Tibial nerve (tissue), 4 donors: ENCODE measurements at regions not wholly inside any gene's neighbourhood (a gene's known extent, or its start where the extent isn't known, plus 50 kb on each side); places are given as distances from the start of the nearest gene placed in this dataset.

Experiments used
- EP300 ChIP-seq, 2 donors: sonication (generic); formaldehyde crosslinking; IDR thresholded peaks; one replicate each; pipeline ENCODE4 v1.6.1; 2017; ENCODE audit warnings: antibody characterized with exemption in 2 of 2, mild to moderate bottlenecking in 1 of 2
- POLR2A ChIP-seq, 2 donors: fragments of 450-650 bp; IDR thresholded peaks; one replicate each; pipeline ENCODE4 v1.6.1; 2017; ENCODE audit warnings: antibody characterized with exemption in 2 of 2, mild to moderate bottlenecking in 2 of 2, moderate library complexity in 2 of 2
- TF ChIP-seq, protein P1 (sequence below), 5 experiments: fragments of 200-600 bp in 3 of 5; fragments of 450-650 bp in 2 of 5; sonication (generic) in 3 of 5; IDR thresholded peaks; one replicate each; pipeline ENCODE4 v1.5.1; 2016 to 2019; ENCODE audit warnings: antibody characterized with exemption in 5 of 5, mild to moderate bottlenecking in 3 of 5, moderate library complexity in 2 of 5

DNA sequence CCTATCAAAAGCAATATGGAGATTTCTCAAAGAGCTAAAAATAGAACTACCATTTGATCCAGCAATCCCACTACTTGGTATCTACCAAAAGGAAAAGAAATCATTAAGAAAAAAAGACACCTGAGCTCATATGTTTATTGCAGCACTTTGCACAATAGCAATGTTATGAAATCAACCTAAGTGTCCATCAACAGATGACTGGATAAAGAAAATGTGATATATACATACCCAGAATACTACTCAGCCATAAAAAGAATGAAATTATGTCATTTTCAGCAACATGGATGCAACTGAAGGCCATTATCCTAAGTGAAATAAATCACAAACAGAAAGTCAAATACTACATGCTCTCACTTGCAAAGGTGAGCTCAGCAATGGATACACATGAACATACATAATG lies 1565.5 kb upstream of the RAG2 start:
- TF ChIP-seq, protein P1, sequence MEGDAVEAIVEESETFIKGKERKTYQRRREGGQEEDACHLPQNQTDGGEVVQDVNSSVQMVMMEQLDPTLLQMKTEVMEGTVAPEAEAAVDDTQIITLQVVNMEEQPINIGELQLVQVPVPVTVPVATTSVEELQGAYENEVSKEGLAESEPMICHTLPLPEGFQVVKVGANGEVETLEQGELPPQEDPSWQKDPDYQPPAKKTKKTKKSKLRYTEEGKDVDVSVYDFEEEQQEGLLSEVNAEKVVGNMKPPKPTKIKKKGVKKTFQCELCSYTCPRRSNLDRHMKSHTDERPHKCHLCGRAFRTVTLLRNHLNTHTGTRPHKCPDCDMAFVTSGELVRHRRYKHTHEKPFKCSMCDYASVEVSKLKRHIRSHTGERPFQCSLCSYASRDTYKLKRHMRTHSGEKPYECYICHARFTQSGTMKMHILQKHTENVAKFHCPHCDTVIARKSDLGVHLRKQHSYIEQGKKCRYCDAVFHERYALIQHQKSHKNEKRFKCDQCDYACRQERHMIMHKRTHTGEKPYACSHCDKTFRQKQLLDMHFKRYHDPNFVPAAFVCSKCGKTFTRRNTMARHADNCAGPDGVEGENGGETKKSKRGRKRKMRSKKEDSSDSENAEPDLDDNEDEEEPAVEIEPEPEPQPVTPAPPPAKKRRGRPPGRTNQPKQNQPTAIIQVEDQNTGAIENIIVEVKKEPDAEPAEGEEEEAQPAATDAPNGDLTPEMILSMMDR (IDR thresholded peaks at IDR 0.05), result no peak
- TF ChIP-seq EP300 (IDR thresholded peaks at IDR 0.05) (no peak), POLR2A (IDR thresholded peaks at IDR 0.05) (no peak)
